ENCODE measurements at regions not wholly inside any gene's neighbourhood (a gene's known extent, or its start where the extent isn't known, plus 50 kb on each side); places are given as distances from the start of the nearest gene placed in this dataset.

- CTCF ChIA-PET (ENCODE audit: partially characterized antibody), result no interaction called here
- Histone ChIP-seq H3K23me2 (ENCODE audit: low read depth, low read length) (no peaks in the 10 kb centered on the region), H3K18ac (ENCODE audit: extremely low read depth, low read length) (no peak overlapping the region), H2BK12ac (ENCODE audit: low read depth, low read length) (no peak overlapping the region), H3K27me3 (replicated peaks in 1 of 4; ENCODE audit: control insufficient read depth in 3 of 4, extremely low read depth in 1 of 4, insufficient read depth in 3 of 4, low read length in 3 of 4) (no peaks in the 10 kb centered on the region), H3K4me2 (ENCODE audit: insufficient read depth in 1 of 2, low read depth in 2 of 2, low read length in 2 of 2) (no peak overlapping the region), H3K56ac (replicated peaks; ENCODE audit: insufficient read length, low read depth, low read length) (no peak overlapping the region), H3K4me1 (replicated peaks in 1 of 4; ENCODE audit: control insufficient read depth in 3 of 4, insufficient read depth in 4 of 4, low read length in 3 of 4) (no peaks in the 10 kb centered on the region), H3K23ac (ENCODE audit: insufficient read length) (no peak overlapping the region), H4K5ac (ENCODE audit: insufficient read length, low read depth, low read length) (no peak overlapping the region), H3K79me1 (ENCODE audit: low read depth, low read length) (no peaks in the 10 kb centered on the region), H3K79me2 (ENCODE audit: control insufficient read depth in 1 of 2, insufficient read depth in 2 of 2, low read length in 2 of 2) (no peaks in the 10 kb centered on the region), H2BK5ac (ENCODE audit: low read depth, low read length) (no peak overlapping the region), H3K36me3 (ENCODE audit: control insufficient read depth in 2 of 4, insufficient read depth in 4 of 4, low read length in 3 of 4) (no peaks in the 10 kb centered on the region), H3K9ac (replicated peaks in 1 of 4; ENCODE audit: extremely low read depth in 1 of 4, low read depth in 3 of 4, low read length in 3 of 4) (no peak overlapping the region), H4K20me1 (replicated peaks in 1 of 2; ENCODE audit: control insufficient read depth in 1 of 2, insufficient read depth in 2 of 2, low read length in 2 of 2) (no peaks in the 10 kb centered on the region), H4K91ac (replicated peaks; ENCODE audit: insufficient read length, low read length) (no peak overlapping the region), H2BK120ac (replicated peaks; ENCODE audit: low read depth, low read length) (no peak overlapping the region), H3K14ac (ENCODE audit: insufficient read length) (no peak overlapping the region), H3K9me3 (ENCODE audit: insufficient read depth in 2 of 2, low read depth in 1 of 2, low read length in 1 of 2) (no peaks in the 10 kb centered on the region), H3K4ac (replicated peaks; ENCODE audit: insufficient read length, low read depth, low read length) (no peak overlapping the region), H2BK20ac (ENCODE audit: low read length) (no peak overlapping the region), H4K8ac (ENCODE audit: extremely low read depth, insufficient read depth, low read length) (no peak overlapping the region), H2BK15ac (ENCODE audit: low read length) (no peak overlapping the region), H3K27ac (ENCODE audit: low read depth, low read length) (no peak overlapping the region), H2AK5ac (ENCODE audit: low read depth, low read length) (no peak overlapping the region), H2AFZ (ENCODE audit: low read length) (no peak overlapping the region), H3K4me3 (ENCODE audit: extremely low read depth in 1 of 4, insufficient read depth in 2 of 4, low read depth in 3 of 4, low read length in 4 of 4) (no peak overlapping the region)
- 92% methylated on average over 1 of the region's 1 CpG; no CpG with 5 or more reads in 1 of the 2 experiments for WGBS, 2 experiments (ENCODE audit: extremely low coverage in 1 of 2, insufficient coverage in 1 of 2, insufficient read length in 1 of 2, insufficient replicate concordance in 2 of 2, low coverage in 1 of 2, low lambda C conversion rate in 2 of 2, missing lambda C conversion rate in 1 of 2)
- POLR2A ChIA-PET (ENCODE audit: partially characterized antibody), result no interaction called here
- TF ChIP-seq KDM5A (IDR thresholded peaks at IDR 0.05; ENCODE audit: low read length) (no peak), MAX (IDR thresholded peaks at IDR 0.05) (no peak), SP1 (IDR thresholded peaks at IDR 0.05; ENCODE audit: low read depth, low read length) (no peak), NANOG (IDR thresholded peaks at IDR 0.05; ENCODE audit: insufficient read depth, low read depth, low read length, poor library complexity, severe bottlenecking) (no peak), TBP (IDR thresholded peaks at IDR 0.05; ENCODE audit: low read depth, low read length) (no peak), SIN3A (conservative IDR thresholded peaks at IDR 0.05 in 1 of 2, IDR thresholded peaks at IDR 0.05 in 1 of 2; ENCODE audit: low read depth in 1 of 2, low read length in 2 of 2) (no peak), TAF7 (optimal IDR thresholded peaks at IDR 0.05; ENCODE audit: borderline replicate concordance, low read depth, low read length) (no peak), NRF1 (IDR thresholded peaks at IDR 0.05; ENCODE audit: low read depth, low read length) (no peak), CREB1 (IDR thresholded peaks at IDR 0.05) (no peak), EP300 (IDR thresholded peaks at IDR 0.05; ENCODE audit: borderline replicate concordance in 1 of 2, low read depth in 2 of 2, low read length in 2 of 2) (no peak), RFX5 (IDR thresholded peaks at IDR 0.05; ENCODE audit: borderline replicate concordance, low read depth, low read length) (no peak)
- DNase-seq (ENCODE audit: low read depth in 1 of 2, low spot score in 2 of 2) (no peak), FAIRE-seq (no peak)
These were observed 408.7 kb upstream of the RIOK2 start for GRCh38 chr5:97591781-97592180.

All from H1 (cell line).